RWPE1 (cell line): ENCODE measurements at regions not wholly inside any gene's neighbourhood (a gene's known extent, or its start where the extent isn't known, plus 50 kb on each side); places are given as distances from the start of the nearest gene placed in this dataset.

Experiments
- CTCF ChIA-PET: fragments of 350-600 bp; sonication (Branson Sonifier 250); formaldehyde crosslinking; extraction: SDS; loops from one replicate; lab custom pipeline; 2021; lab: Yijun Ruan, JAX
- POLR2A ChIA-PET: fragments of 400-600 bp; formaldehyde crosslinking; extraction: SDS; loops from one replicate; lab custom pipeline; 2020; ENCODE audit warnings: antibody characterized with exemption; ENCODE audit not compliant: low non-redundant PET; lab: Yijun Ruan, JAX
- DNase-seq: peaks from one replicate; pipeline ENCODE4 v3.0.0; 2012; ENCODE audit warnings: low spot score
- H3K27ac ChIP-seq: fragments of 450-650 bp; 2 replicates; pipeline ENCODE4 v1.5.1; 2017
- CTCF ChIP-seq: fragments of 450-650 bp; conservative IDR thresholded peaks from 2 replicates; pipeline ENCODE4 v1.5.1; 2017; ENCODE audit warnings: low read depth, mild to moderate bottlenecking

- ChIA-PET POLR2A (no interaction called here), CTCF (no interaction called here)
- TF ChIP-seq CTCF: no peak
- no peak overlapping the region for H3K27ac ChIP-seq
- DNase-seq: no peak
These were observed 139.2 kb upstream of the C1orf21 start for GRCh38 chr1:184247671-184248070.

- ChIA-PET CTCF (no interaction called here), POLR2A (no interaction called here)
- TF ChIP-seq CTCF: no peak
- no peak for DNase-seq
- H3K27ac ChIP-seq: no peak overlapping the region
These were observed 132.9 kb upstream of the C1orf21 start for GRCh38 chr1:184253921-184254320.

GRCh38 chr1:184254849-184255248 is 132.0 kb upstream of the C1orf21 start:
- CTCF ChIA-PET: interaction anchor here (0.6 kb wide), 1 partner anchor 409 kb away, joined by 3 read pairs; no protein-coding TSS in a partner anchor

GRCh38 chr1:184255560-184255959 is 131.3 kb upstream of the C1orf21 start:
- CTCF ChIA-PET: interaction anchor here (0.6 kb wide), 2 partner anchors 42 to 408 kb away, joined by 3 to 5 read pairs; no protein-coding TSS in a partner anchor
- no peak for TF ChIP-seq CTCF
- POLR2A ChIA-PET: no interaction called here
- no peak for DNase-seq
- no peak overlapping the region for H3K27ac ChIP-seq

More at GRCh38 chr1:184254849-184255248, 132.0 kb upstream of the C1orf21 start:
- H3K27ac ChIP-seq: no peak overlapping the region
- no peak for DNase-seq
- POLR2A ChIA-PET: no interaction called here
- TF ChIP-seq CTCF: no peak

GRCh38 chr1:184257873-184258272 is 129.0 kb upstream of the C1orf21 start:
- H3K27ac ChIP-seq: no peak overlapping the region
- no peak for TF ChIP-seq CTCF
- ChIA-PET CTCF (no interaction called here), POLR2A (no interaction called here)
- DNase-seq: no peak

GRCh38 chr1:184258525-184258924 is 128.3 kb upstream of the C1orf21 start:
- no peak overlapping the region for H3K27ac ChIP-seq
- ChIA-PET CTCF (no interaction called here), POLR2A (no interaction called here)
- DNase-seq: no peak
- TF ChIP-seq CTCF: no peak
